HCT116 (cell line): ENCODE measurements at regions not wholly inside any gene's neighbourhood (a gene's known extent, or its start where the extent isn't known, plus 50 kb on each side); places are given as distances from the start of the nearest gene placed in this dataset.

ENCODE experiments used
- ATAC-seq: fragments of 200-7000 bp; cut with Tn5 transposase; 2 replicates; pipeline ENCODE4 v1.9.1; 2020; ENCODE audit warnings: mild to moderate bottlenecking, moderate library complexity
- BruUV-seq: library from RNA; stranded (reverse); fragments of 400-500 nt; replicated peaks from 2 replicates; lab custom pipeline; 2021; lab: Mats Ljungman, UMichigan
- CTCF ChIA-PET: fragments of 300-600 bp; sonication (Branson Sonifier 250); formaldehyde crosslinking; loops from one replicate; lab custom pipeline; 2021; ENCODE audit warnings: antibody characterized with exemption; lab: Charles Lee
- POLR2A ChIA-PET: fragments of 300-600, 350-600 bp; sonication (Branson Sonifier 250); formaldehyde crosslinking; loops from one replicate; lab custom pipeline; 2021; ENCODE audit warnings: antibody characterized with exemption; lab: Charles Lee
- RAD21 ChIA-PET, 2 experiments: fragments of 300-600 bp; sonication (Branson Sonifier 250); formaldehyde crosslinking; loops; one replicate each; lab custom pipeline; 2023; ENCODE audit warnings: low total read pairs in 2 of 2; ENCODE audit not compliant: uncharacterized antibody in 2 of 2, unreplicated experiment in 2 of 2, low non-redundant PET in 1 of 2; lab: Charles Lee
- DNase-seq: peaks from one replicate; pipeline ENCODE4 v3.0.0-alpha.2; 2010; ENCODE audit warnings: low read depth, low spot score
- H2AFZ ChIP-seq: fragments of 200-600 bp; shearing (Covaris generic), sonication (generic); 2 replicates; pipeline ENCODE4 v1.6.1; 2017; ENCODE audit warnings: low read depth, mixed run types, mixed read lengths, antibody characterized with exemption, low read length; ENCODE audit not compliant: poor library complexity, severe bottlenecking
- H3K27ac ChIP-seq: 2 replicates; pipeline ENCODE4 v1.5.1; 2012; ENCODE audit warnings: low read depth, low read length
- H3K27me3 ChIP-seq: fragments of 200-600 bp; sonication (generic); 2 replicates; pipeline ENCODE4 v1.6.1; 2016; ENCODE audit warnings: mixed run types, low read length, mixed read lengths; ENCODE audit not compliant: insufficient read depth
- H3K36me3 ChIP-seq, 2 experiments: fragments of 200-500 bp in 1 of 2; fragments of 200-600 bp in 1 of 2; sonication (Bioruptor generic) in 1 of 2; sonication (generic) in 1 of 2; 2 replicates each; pipeline versions ENCODE4 v1.5.1 to v1.6.1; 2014 to 2016; ENCODE audit warnings: low read length in 2 of 2, inconsistent platforms in 1 of 2, mixed read lengths in 1 of 2, mixed run types in 1 of 2; ENCODE audit not compliant: insufficient read depth in 2 of 2, control insufficient read depth in 1 of 2
- H3K4me1 ChIP-seq, 2 experiments: fragments of 200-600 bp in 1 of 2; sonication (generic) in 1 of 2; 2 replicates each; pipeline versions ENCODE4 v1.5.1 to v1.6.1; 2012 to 2017; ENCODE audit warnings: low read length in 2 of 2, inconsistent platforms in 1 of 2, mild to moderate bottlenecking in 1 of 2, mixed read lengths in 1 of 2, mixed run types in 1 of 2, moderate library complexity in 1 of 2; ENCODE audit not compliant: insufficient read depth in 2 of 2, control insufficient read depth in 1 of 2
- H3K4me2 ChIP-seq: fragments of 200-600 bp; sonication (generic); 2 replicates; pipeline ENCODE4 v1.6.1; 2017; ENCODE audit warnings: mixed run types, low read length, mixed read lengths
- H3K4me3 ChIP-seq, 2 experiments: fragments of 200-600 bp in 1 of 2; sonication (generic) in 1 of 2; replicated peaks in 1 of 2; 2 replicates each; pipeline ENCODE4 v1.5.1; 2011 to 2016; ENCODE audit warnings: low read length in 2 of 2, control low read depth in 1 of 2, low read depth in 1 of 2, mild to moderate bottlenecking in 1 of 2, mixed read lengths in 1 of 2, mixed run types in 1 of 2
- H3K79me2 ChIP-seq: fragments of 200-600 bp; sonication (generic); 2 replicates; pipeline ENCODE4 v1.6.1; 2017; ENCODE audit warnings: mild to moderate bottlenecking, mixed run types, low read length, moderate library complexity, mixed read lengths; ENCODE audit not compliant: insufficient read depth
- H3K9ac ChIP-seq: fragments of 200-600 bp; sonication (generic); 2 replicates; pipeline ENCODE4 v1.6.1; 2016; ENCODE audit warnings: low read length, mixed read lengths
- H3K9me2 ChIP-seq: fragments of 200-600 bp; sonication (generic), shearing (Covaris generic); 2 replicates; pipeline ENCODE4 v1.6.1; 2017; ENCODE audit warnings: mixed run types, mild to moderate bottlenecking, moderate library complexity; ENCODE audit not compliant: insufficient read depth
- H3K9me3 ChIP-seq, 2 experiments: fragments of 200-500 bp in 1 of 2; fragments of 200-600 bp in 1 of 2; sonication (Bioruptor generic) in 1 of 2; sonication (generic) in 1 of 2; 2 replicates each; pipeline ENCODE4 v1.6.1; 2014 to 2017; ENCODE audit warnings: low read length in 2 of 2, mixed read lengths in 2 of 2, inconsistent platforms in 1 of 2, low read depth in 1 of 2, mild to moderate bottlenecking in 1 of 2, mixed run types in 1 of 2, moderate library complexity in 1 of 2; ENCODE audit not compliant: control insufficient read depth in 1 of 2, insufficient read depth in 1 of 2
- H4K20me1 ChIP-seq: fragments of 200-600 bp; sonication (generic), shearing (Covaris generic); 2 replicates; pipeline ENCODE4 v1.6.1; 2017; ENCODE audit warnings: mixed run types, mild to moderate bottlenecking, moderate library complexity; ENCODE audit not compliant: insufficient read depth
- CEBPB ChIP-seq: IDR thresholded peaks from 2 replicates; pipeline ENCODE4 v1.6.1; 2012; ENCODE audit warnings: low read depth
- EGR1 ChIP-seq: IDR thresholded peaks from 2 replicates; pipeline ENCODE4 v1.6.1; 2012; ENCODE audit warnings: low read depth
- EZH2 ChIP-seq: fragments of 200-600 bp; sonication (generic); IDR thresholded peaks from 2 replicates; pipeline ENCODE4 v1.6.1; 2017; ENCODE audit warnings: antibody characterized with exemption, mixed run types
- FOSL1 ChIP-seq: IDR thresholded peaks from 2 replicates; pipeline ENCODE4 v1.6.1; 2012; ENCODE audit warnings: low read depth
- JUND ChIP-seq: IDR thresholded peaks from 2 replicates; pipeline ENCODE4 v1.6.1; 2012
- RAD21 ChIP-seq: IDR thresholded peaks from 2 replicates; pipeline ENCODE4 v1.6.1; 2012; ENCODE audit warnings: low read depth, mild to moderate bottlenecking
- SIN3A ChIP-seq: IDR thresholded peaks from 2 replicates; pipeline ENCODE4 v1.6.1; 2012; ENCODE audit warnings: low read depth
- SP1 ChIP-seq: IDR thresholded peaks from 2 replicates; pipeline ENCODE4 v1.6.1; 2012; ENCODE audit warnings: low read depth
- ZFX ChIP-seq: fragments of 450-650 bp; IDR thresholded peaks from 2 replicates; pipeline ENCODE4 v1.6.1; 2017
- intact Hi-C: fragments of 100-400 bp; cut with micrococcal nuclease; formaldehyde crosslinking; loops from 2 replicates; pipeline ENCODE4 v1.10.0; 2022
- TF ChIP-seq, protein P1 (sequence below): IDR thresholded peaks from 2 replicates; pipeline ENCODE4 v1.6.1; 2012
- TF ChIP-seq, protein P2 (sequence below): IDR thresholded peaks from 2 replicates; pipeline ENCODE4 v1.6.1; 2012; ENCODE audit warnings: low read depth

DNA sequence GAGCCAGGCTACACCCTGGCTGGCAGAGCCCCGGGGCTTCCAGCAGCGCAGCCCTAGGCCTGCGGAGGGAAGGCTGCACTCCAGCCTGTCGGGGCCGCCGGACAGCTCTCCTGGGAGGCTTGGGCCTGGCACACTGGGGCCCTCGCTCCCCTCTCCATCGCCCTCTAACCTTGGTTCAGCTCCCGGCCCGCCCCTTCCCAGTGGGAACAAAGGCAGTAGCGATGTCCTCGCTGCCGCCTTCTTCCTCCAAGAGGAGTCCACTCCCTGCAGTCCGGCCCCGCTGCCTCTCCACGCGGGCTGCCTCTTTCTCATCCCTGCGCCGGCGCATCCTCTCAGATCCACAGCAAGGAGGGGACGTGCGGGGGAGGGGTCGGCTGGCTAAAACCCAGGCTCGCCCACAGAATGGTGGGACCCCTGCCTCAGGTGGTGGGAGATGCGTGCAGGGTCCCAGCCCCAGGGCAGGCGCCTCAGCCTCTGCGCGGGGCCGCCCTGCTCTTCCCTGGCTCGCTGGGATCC lies 138.1 kb downstream of the TWIST2 start:
- ATAC-seq: no peak
- Histone ChIP-seq H3K27ac (no peak overlapping the region), H3K4me3 (no peak overlapping the region), H2AFZ (no peak overlapping the region), H3K79me2 (no peaks in the 10 kb centered on the region), H3K4me2 (no peak overlapping the region), H4K20me1 (no peaks in the 10 kb centered on the region), H3K9me3 (no peaks in the 10 kb centered on the region), H3K27me3 (no peaks in the 10 kb centered on the region), H3K36me3 (no peaks in the 10 kb centered on the region), H3K9ac (no peak overlapping the region), H3K9me2 (no peaks in the 10 kb centered on the region), H3K4me1 (no peaks in the 10 kb centered on the region)
- intact Hi-C loops: no loop called here
- RAD21 ChIA-PET: no interaction called here
- POLR2A ChIA-PET: no interaction called here
- no peak for DNase-seq
- TF ChIP-seq SIN3A (no peak), RAD21 (no peak), CEBPB (no peak), SP1 (no peak), EZH2 (no peak), JUND (no peak), FOSL1 (no peak)
- CTCF ChIA-PET: no interaction called here
- no TSS peak for BruUV-seq

DNA sequence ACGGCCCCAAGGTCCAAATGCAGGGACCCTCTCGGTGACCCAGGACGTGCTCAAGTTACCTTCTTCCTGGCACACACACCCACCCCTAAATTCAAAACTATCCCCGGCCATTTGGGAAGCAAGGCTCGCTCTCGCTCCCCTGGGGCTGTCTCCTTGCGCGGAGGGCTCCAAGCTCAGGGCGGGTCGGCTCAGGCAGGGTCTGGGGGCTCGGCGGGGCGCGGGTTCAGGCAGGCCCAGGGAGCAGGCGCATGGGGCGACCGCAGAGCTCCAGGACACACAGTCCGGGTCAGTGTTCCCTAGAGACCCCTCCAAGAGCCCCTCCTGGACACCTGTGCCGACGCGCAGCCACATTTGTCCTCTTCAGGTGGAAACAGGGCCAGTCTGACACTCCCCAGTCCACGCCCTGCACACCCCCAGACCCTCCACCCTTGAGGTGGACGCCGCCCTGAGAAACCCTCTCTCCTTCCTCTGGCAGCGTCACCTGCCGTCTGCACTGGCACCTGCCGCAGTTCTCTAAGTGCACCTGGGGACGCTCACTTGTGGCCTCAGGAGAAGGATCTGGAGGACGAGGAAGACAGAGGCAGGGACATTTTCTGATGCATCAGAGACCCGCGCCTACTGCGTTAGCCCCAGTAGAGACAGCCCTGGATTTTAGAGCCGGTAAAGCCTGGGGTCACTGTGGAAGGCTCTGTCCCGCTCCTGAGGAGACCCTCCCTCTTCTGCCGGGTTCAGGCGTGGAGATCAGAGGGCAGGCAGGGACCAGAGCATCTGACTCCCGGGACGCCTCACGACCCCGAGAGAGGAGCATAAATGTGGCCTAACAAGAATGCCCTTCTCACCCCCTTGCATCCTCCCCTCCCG lies 138.8 kb downstream of the TWIST2 start:
- Histone ChIP-seq H3K79me2 (no peaks in the 10 kb centered on the region), H3K9me2 (no peaks in the 10 kb centered on the region), H3K27ac (no peak overlapping the region), H3K36me3 (no peaks in the 10 kb centered on the region), H4K20me1 (no peaks in the 10 kb centered on the region), H3K4me2 (no peak overlapping the region), H3K27me3 (no peaks in the 10 kb centered on the region), H3K4me1 (no peaks in the 10 kb centered on the region), H2AFZ (no peak overlapping the region), H3K4me3 (no peak overlapping the region), H3K9me3 (no peaks in the 10 kb centered on the region), H3K9ac (no peak overlapping the region)
- CTCF ChIA-PET: no interaction called here
- POLR2A ChIA-PET: no interaction called here
- no peak for DNase-seq
- intact Hi-C loops: no loop called here
- no peak for ATAC-seq
- BruUV-seq: no TSS peak
- RAD21 ChIA-PET: no interaction called here
- TF ChIP-seq JUND (no peak), ZFX (no peak), EGR1 (no peak)
- TF ChIP-seq, protein P1, sequence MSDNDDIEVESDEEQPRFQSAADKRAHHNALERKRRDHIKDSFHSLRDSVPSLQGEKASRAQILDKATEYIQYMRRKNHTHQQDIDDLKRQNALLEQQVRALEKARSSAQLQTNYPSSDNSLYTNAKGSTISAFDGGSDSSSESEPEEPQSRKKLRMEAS: no peak
- TF ChIP-seq, protein P2, sequence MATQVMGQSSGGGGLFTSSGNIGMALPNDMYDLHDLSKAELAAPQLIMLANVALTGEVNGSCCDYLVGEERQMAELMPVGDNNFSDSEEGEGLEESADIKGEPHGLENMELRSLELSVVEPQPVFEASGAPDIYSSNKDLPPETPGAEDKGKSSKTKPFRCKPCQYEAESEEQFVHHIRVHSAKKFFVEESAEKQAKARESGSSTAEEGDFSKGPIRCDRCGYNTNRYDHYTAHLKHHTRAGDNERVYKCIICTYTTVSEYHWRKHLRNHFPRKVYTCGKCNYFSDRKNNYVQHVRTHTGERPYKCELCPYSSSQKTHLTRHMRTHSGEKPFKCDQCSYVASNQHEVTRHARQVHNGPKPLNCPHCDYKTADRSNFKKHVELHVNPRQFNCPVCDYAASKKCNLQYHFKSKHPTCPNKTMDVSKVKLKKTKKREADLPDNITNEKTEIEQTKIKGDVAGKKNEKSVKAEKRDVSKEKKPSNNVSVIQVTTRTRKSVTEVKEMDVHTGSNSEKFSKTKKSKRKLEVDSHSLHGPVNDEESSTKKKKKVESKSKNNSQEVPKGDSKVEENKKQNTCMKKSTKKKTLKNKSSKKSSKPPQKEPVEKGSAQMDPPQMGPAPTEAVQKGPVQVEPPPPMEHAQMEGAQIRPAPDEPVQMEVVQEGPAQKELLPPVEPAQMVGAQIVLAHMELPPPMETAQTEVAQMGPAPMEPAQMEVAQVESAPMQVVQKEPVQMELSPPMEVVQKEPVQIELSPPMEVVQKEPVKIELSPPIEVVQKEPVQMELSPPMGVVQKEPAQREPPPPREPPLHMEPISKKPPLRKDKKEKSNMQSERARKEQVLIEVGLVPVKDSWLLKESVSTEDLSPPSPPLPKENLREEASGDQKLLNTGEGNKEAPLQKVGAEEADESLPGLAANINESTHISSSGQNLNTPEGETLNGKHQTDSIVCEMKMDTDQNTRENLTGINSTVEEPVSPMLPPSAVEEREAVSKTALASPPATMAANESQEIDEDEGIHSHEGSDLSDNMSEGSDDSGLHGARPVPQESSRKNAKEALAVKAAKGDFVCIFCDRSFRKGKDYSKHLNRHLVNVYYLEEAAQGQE: no peak
